DOHH2 (cell line): ENCODE measurements at regions not wholly inside any gene's neighbourhood (a gene's known extent, or its start where the extent isn't known, plus 50 kb on each side); places are given as distances from the start of the nearest gene placed in this dataset.

Experiments
- CTCF ChIP-seq: fragments of 200-600 bp; sonication (generic); IDR thresholded peaks from one replicate; pipeline ENCODE4 v1.5.1; 2014; ENCODE audit warnings: antibody characterized with exemption, mild to moderate bottlenecking, low read depth, low read length; ENCODE audit not compliant: poor library complexity, severe bottlenecking
- EZH2phosphoT487 ChIP-seq: fragments of 200-600 bp; sonication (generic); IDR thresholded peaks from 2 replicates; pipeline ENCODE4 v1.6.1; 2017; ENCODE audit warnings: borderline replicate concordance, mild to moderate bottlenecking, antibody characterized with exemption, low read length, moderate library complexity, mixed read lengths

- TF ChIP-seq CTCF (no peak), EZH2phosphoT487 (no peak)
Observed at GRCh38 chr14:62125793-62126192, 363.6 kb downstream of the SNAPC1 start.
